WERI-Rb-1 (cell line): ENCODE measurements at regions not wholly inside any gene's neighbourhood (a gene's known extent, or its start where the extent isn't known, plus 50 kb on each side); places are given as distances from the start of the nearest gene placed in this dataset.

Source experiments
- DNase-seq: peaks from one replicate; pipeline ENCODE4 v3.0.0-alpha.2; 2020
- H3K27ac ChIP-seq: fragments of 250-450 bp; sonication (Bioruptor Pico); 2 replicates; pipeline ENCODE4 v1.5.1; 2020; ENCODE audit warnings: mild to moderate bottlenecking, moderate library complexity
- H3K27me3 ChIP-seq: fragments of 250-450 bp; sonication (Bioruptor Pico); 2 replicates; pipeline ENCODE4 v1.5.1; 2021; ENCODE audit warnings: mild to moderate bottlenecking, low read depth, moderate library complexity; ENCODE audit not compliant: insufficient read depth, severe bottlenecking
- H3K36me3 ChIP-seq: fragments of 250-450 bp; sonication (Bioruptor Pico); 2 replicates; pipeline ENCODE4 v1.5.1; 2020; ENCODE audit warnings: mild to moderate bottlenecking, moderate library complexity
- H3K4me3 ChIP-seq: 2 replicates; pipeline ENCODE4 v1.5.1; 2011; ENCODE audit warnings: low read depth, mild to moderate bottlenecking, control low read depth, low read length
- H3K9me3 ChIP-seq: fragments of 250-450 bp; sonication (Bioruptor Pico); 2 replicates; pipeline ENCODE4 v1.5.1; 2021; ENCODE audit warnings: mild to moderate bottlenecking, moderate library complexity; ENCODE audit not compliant: severe bottlenecking
- CTCF ChIP-seq: IDR thresholded peaks from 2 replicates; pipeline ENCODE4 v1.5.1; 2011; ENCODE audit warnings: low read depth, mild to moderate bottlenecking, control low read depth, inconsistent platforms, low read length

DNA sequence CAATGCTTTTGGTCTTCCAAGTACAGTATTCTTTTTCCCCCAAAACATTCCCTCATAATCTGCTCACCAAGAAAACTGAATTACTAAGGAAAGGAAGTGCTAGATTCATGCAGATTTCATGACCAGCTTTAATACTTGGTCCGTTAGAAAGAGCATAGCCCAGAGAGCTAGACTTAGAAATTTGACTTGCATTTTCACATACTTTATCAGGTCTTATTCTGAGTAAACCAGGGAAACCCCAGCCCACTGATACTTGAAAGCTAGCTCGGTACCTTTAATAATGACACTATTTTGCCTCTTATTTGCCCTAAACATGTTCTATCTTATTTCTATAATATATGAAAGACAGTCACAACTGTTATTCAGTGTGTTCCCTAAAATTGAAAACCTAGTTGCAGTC lies 204.5 kb downstream of the TTLL7 start:
- H3K4me3 ChIP-seq, result no peak overlapping the region
- TF ChIP-seq CTCF, result no peak
- no peaks in the 10 kb centered on the region for H3K9me3 ChIP-seq
- no peak overlapping the region for H3K27ac ChIP-seq
- H3K27me3 ChIP-seq, result no peaks in the 10 kb centered on the region
- H3K36me3 ChIP-seq, result no peaks in the 10 kb centered on the region
- DNase-seq, result no peak

DNA sequence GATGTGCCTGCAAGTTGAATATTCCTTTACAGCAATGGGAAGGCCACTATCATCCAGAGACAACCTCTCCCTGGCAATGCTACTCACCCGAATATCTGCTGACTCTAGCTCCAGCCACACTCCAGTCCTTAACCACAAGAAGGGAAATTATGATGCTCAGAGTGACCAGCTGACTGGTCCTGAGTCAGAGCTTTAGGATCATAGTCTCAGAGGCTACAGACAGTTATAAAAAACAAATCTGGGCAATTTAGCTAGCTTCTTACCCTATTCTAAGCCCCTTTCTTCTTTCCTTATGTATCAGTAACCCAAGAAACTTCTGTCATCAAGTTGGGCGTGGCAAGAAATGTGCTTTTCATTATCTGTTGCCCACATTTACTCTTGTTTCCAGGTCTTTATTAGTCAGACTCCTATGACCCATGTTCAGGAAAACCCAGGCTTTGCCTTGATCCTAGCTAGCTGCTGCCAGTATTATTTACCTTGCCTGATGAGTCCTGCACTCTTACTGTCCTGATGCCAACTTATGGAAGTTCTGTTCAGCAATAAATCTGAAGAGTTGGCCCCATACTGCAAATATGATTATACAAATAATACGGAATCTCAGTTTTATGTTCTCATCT lies 207.0 kb downstream of the TTLL7 start:
- no peak for DNase-seq
- Histone ChIP-seq H3K4me3 (no peak overlapping the region), H3K9me3 (no peaks in the 10 kb centered on the region), H3K36me3 (no peaks in the 10 kb centered on the region), H3K27me3 (no peaks in the 10 kb centered on the region), H3K27ac (no peak overlapping the region)
- no peak for TF ChIP-seq CTCF

DNA sequence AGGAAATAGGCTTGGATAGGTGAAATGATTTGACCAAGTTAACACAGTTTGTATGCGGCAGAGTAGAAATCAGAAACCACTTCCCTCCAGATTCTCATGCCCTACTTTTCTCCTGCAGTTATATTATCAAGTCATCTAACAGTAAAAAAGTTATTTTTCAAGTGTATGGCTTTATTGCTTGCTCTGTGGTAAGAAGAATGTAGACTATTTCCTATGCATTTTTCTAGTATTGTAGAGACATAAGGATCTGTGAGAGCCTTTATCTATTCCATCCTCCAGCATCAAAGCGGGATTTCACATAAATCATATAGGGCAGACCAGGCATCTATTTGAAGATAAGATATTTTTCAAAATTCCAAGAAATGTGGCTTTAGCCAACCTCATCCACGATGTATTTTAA lies 208.5 kb downstream of the TTLL7 start:
- TF ChIP-seq CTCF, result no peak
- DNase-seq, result no peak
- Histone ChIP-seq H3K36me3 (no peaks in the 10 kb centered on the region), H3K9me3 (no peaks in the 10 kb centered on the region), H3K4me3 (no peak overlapping the region), H3K27ac (no peak overlapping the region), H3K27me3 (no peaks in the 10 kb centered on the region)

- Histone ChIP-seq H3K4me3 (no peak overlapping the region), H3K27me3 (no peaks in the 10 kb centered on the region), H3K36me3 (no peaks in the 10 kb centered on the region), H3K27ac (no peak overlapping the region), H3K9me3 (no peaks in the 10 kb centered on the region)
- DNase-seq, result no peak
- no peak for TF ChIP-seq CTCF
Observed at GRCh38 chr1:83787246-83787998, 211.5 kb downstream of the TTLL7 start.

DNA sequence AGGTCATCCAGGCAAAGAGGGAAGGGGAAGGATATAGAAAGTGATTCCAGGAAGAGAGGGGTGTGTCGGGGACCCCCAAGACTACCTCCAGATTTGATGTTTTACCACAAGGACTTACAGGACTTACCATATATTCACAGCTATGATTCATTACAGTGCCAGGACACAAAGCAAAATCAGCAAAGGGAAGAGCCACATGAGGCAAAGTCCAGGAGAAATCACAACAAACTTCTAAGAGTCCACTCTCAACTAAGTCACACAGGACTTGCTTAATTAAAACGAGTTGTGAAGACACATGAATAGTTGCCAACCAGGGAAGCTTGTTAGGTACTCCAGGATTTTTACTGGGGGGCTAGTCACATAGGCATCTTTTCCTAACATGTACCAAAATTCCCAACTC lies 217.3 kb downstream of the TTLL7 start:
- Histone ChIP-seq H3K4me3 (no peak overlapping the region), H3K36me3 (no peaks in the 10 kb centered on the region), H3K27ac (no peak overlapping the region), H3K9me3 (no peaks in the 10 kb centered on the region), H3K27me3 (no peaks in the 10 kb centered on the region)
- DNase-seq, result no peak
- no peak for TF ChIP-seq CTCF
